GM18505 (cell line): ENCODE measurements at regions not wholly inside any gene's neighbourhood (a gene's known extent, or its start where the extent isn't known, plus 50 kb on each side); places are given as distances from the start of the nearest gene placed in this dataset.

Experiments used
- ATAC-seq: cut with Tn5 transposase; IDR thresholded peaks from one replicate; pipeline ENCODE4 v1.9.1; 2021; ENCODE audit not compliant: unreplicated experiment
- POLR2A ChIP-seq: IDR thresholded peaks from 4 replicates; pipeline ENCODE4 v1.6.1; 2011; ENCODE audit warnings: borderline replicate concordance; ENCODE audit not compliant: insufficient read depth, insufficient read length; ENCODE audit errors: extremely low read depth

DNA sequence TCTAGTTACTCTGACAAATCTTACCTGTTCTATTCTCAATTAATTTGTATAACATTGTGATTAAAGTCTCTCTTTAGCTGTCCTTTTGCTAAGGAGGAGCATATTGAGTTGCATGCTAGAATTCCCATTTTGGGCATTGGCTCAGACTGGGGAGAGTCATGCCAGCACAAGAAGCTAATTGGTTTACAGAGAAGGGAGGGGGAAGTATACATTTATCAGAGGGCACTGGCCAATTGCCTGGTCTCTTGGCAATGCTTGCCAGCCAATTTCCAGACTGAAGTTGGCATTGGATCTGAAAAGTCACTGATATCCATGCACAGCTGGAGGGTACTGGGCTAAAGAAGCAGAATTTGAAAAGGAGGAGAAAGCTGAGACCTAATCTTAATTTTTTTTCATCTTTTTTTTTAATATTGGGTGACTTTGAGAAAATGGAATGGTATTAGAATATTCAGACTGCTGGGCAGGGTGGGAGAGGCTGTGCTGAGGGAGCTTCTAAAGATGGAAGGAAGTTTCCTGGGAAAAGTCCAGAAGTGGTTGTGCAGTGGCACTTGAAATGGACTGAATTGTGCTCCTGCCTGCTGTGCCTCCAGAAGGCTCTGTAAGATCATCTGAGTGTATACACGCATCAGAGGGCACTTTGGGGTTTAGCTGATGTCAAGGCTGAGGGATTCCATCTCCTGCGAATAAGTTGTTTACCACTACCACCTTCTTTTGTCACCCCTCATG, 365.2 kb upstream of the DPH6 start:
- ATAC-seq: no peak
- no peak for TF ChIP-seq POLR2A

DNA sequence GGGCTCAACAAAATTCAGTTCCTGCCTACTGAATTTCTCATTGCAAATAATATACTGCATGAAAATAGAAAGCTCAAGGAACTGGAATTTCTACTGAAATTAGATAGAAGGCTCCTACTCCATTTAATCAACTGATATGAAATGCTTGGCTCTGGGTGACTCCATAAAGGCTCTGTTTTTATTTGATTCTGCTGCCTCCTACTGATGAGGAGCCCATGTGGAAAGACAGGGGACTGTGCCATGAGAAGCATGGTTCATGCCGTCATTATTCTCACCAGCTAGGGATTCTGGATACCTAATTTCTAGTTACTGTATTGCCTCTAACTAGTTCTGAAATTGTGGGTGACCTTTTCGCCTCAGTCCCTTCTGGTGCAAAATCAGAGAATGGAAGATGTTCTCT, 366.2 kb upstream of the DPH6 start:
- no peak for ATAC-seq
- no peak for TF ChIP-seq POLR2A

GRCh38 chr15:35914573-35914972, 368.6 kb upstream of the DPH6 start:
- ATAC-seq: no peak
- TF ChIP-seq POLR2A: no peak

- no peak for ATAC-seq
- no peak for TF ChIP-seq POLR2A
Observed at GRCh38 chr15:35921046-35921445, 375.1 kb upstream of the DPH6 start.

- ATAC-seq: no peak
- no peak for TF ChIP-seq POLR2A
Observed at GRCh38 chr15:35925275-35926006, 379.5 kb upstream of the DPH6 start.

GRCh38 chr15:35926007-35926380, 380.0 kb upstream of the DPH6 start:
- ATAC-seq: no peak
- TF ChIP-seq POLR2A: no peak

DNA sequence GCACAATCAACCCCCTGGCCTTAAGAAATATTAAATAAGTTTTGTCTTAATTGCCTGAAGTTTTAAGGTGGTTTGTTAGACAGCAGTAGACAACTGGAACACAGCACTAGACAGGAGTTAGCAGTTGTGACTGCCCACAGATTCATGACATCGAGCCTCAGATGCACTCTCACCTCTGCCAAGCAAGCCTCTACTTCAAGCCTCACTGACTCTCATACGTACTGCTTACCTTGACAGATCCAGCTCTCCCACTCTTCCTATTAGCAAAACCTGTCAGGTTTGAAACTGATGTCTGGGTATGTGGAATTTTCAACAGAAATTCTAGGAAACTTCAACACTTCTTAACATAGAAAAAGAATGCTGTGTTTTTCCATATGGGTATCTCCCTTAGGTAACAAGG, 382.9 kb upstream of the DPH6 start:
- no peak for ATAC-seq
- no peak for TF ChIP-seq POLR2A

GRCh38 chr15:35929740-35930444, 383.9 kb upstream of the DPH6 start:
- ATAC-seq: peak; percentile 51
- TF ChIP-seq POLR2A: no peak

DNA sequence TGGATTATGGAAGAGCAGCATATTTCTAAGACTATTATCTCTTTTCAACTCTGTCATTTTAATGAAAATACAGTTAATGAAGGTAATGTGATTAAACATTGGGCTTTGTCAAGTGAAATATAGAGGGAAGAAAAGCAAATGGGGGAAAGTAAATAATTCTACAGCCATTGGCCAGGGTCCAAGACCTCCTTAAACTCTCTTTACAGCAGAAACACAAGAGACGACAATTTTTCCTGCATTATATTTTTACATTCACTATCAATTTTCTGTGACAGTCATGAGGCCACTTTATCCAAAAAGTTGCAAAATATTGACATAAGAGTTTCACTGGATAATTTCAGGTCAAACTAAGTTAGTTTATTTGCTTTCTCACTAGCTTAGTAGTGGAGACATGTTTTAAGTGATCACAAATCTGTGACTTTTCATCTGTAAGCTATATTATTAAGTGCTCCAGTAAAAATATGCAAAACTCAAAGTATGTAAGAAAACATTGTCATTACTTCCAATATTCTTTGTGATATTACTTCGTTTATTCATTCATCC, 385.9 kb upstream of the DPH6 start:
- no peak for ATAC-seq
- no peak for TF ChIP-seq POLR2A

DNA sequence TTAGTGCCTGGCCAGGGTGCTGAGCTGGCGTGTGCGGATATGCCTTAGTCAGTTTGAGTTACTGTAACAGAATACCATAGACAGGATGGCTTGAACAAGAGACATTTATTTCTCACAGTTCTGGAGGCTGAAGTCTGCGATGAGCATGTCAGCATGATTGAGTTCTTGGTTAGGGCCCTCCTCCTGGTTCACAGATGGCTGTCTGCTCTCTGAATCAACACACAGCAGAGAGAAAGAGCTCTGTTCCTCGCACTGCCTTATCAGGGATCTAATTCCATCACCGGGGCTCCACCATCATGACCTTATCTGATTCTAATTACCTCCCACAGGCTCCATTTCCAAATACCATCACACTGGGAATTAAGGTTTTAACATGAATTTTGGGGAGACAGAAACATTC, 386.6 kb upstream of the DPH6 start:
- TF ChIP-seq POLR2A: no peak
- no peak for ATAC-seq

- no peak for TF ChIP-seq POLR2A
- ATAC-seq: no peak
Observed at GRCh38 chr15:35933531-35933930, 387.6 kb upstream of the DPH6 start.

DNA sequence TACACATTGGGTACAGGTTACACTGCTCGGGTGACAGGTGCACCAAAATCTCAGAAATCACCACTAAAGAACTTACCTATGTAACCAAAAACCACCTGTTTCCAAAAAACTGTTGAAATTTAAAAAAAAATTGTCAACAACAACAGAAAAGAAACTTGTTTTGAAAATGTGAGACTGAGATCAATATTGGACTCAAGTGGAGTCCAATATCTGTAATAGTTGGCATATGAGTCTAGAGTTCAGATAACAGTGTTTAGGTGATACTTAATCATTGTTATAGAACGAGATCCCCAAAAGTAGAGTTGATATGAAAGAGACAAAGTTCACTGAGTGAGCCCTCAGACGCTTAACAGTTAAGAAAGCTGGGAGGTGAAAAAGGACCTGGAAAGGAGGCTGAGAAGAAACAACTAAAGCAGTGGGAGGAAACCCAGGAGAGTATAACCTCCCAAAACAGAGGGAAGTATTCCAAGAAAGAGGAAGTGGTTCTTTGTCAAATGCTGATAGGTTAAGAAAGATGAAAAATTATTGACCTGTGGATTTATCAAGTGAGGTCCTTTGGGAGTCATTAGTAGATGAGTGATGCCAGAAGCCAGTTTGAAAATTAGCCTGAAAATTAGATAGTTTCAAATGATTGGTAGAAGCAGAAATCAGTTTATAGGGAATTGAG, 388.6 kb upstream of the DPH6 start:
- no peak for TF ChIP-seq POLR2A
- ATAC-seq: no peak

- TF ChIP-seq POLR2A: no peak
- no peak for ATAC-seq
Observed at GRCh38 chr15:35936284-35936683, 390.3 kb upstream of the DPH6 start.

DNA sequence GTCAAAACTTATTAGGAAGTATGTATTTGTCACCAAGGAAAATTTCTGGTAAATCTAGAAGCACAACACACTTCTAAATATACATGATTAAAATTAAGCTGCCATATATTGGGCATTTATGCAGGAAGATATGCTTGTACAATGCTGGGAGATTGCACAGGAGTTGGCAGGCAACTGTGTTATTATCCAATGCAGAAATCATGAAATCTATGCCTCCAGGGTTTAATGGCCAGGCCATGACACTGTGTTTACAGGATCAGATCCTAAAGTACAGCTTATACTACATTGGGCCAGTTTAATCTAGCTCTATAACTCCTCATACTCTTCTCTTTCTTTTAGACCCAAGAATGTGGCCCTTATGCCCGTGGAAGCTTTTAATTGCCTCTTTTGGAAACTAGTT, 391.4 kb upstream of the DPH6 start:
- no peak for ATAC-seq
- TF ChIP-seq POLR2A: no peak

DNA sequence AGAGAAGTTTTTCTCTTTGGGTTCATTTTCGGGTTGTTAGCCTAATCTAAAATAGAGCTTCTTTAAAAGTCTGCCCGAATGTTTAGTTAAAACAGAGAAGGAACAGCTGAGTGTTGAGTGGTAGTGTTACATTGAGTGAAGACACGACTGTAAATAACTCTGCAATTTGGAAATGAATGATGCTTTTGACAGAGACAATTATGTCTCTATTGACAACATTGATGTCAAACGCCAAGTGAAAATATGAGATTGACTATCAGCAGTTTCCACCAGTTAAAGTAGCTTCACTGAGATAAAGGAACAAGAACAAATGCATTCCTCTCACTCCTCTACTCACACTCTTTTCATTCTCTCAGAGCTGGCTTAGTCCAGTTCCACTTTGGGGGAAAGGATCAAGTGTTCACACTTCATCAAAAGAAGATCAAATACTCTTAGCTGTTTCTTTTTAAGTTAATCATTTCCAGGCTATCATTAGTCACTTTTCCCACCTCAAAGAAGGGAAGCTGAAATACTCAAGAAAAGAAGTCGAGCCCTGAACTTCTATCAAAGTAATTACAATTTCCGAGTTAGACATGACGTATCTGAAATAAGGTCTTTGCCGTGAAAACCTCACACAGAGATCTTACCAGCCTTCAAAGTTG, 399.1 kb upstream of the DPH6 start:
- ATAC-seq: no peak
- TF ChIP-seq POLR2A: no peak
